ENCODE measurements at regions not wholly inside any gene's neighbourhood (a gene's known extent, or its start where the extent isn't known, plus 50 kb on each side); places are given as distances from the start of the nearest gene placed in this dataset.

GRCh38 chr13:34360702-34361101 is 542.8 kb downstream of the RFC3 start:
- Histone ChIP-seq H4K20me1 (ENCODE audit: control insufficient read depth, insufficient read depth, insufficient read length) (no peaks in the 10 kb centered on the region), H3K14ac (ENCODE audit: insufficient read depth, low read length) (no peak overlapping the region), H2AFZ (ENCODE audit: low read length) (no peak overlapping the region), H4K5ac (ENCODE audit: insufficient read length, low read depth, low read length) (no peak overlapping the region), H2AK5ac (ENCODE audit: insufficient read length, low read length) (no peak overlapping the region), H3K27ac (ENCODE audit: insufficient read length, low read depth, low read length) (no peak overlapping the region), H2BK12ac (ENCODE audit: insufficient read length, low read depth, low read length) (no peak overlapping the region), H4K91ac (ENCODE audit: insufficient read length, low read depth, low read length) (no peak overlapping the region), H3K79me1 (ENCODE audit: insufficient read depth, low read depth, low read length, poor library complexity, severe bottlenecking) (no peaks in the 10 kb centered on the region), H3K4me2 (ENCODE audit: insufficient read depth, insufficient read length, low read length) (no peak overlapping the region), H4K8ac (replicated peaks; ENCODE audit: insufficient read length, low read depth, low read length) (no peak overlapping the region), H3K23me2 (ENCODE audit: insufficient read length, low read depth, low read length, poor library complexity, severe bottlenecking) (no peaks in the 10 kb centered on the region), H3K79me2 (ENCODE audit: insufficient read depth, low read length) (no peaks in the 10 kb centered on the region), H3K9me3 (ENCODE audit: control insufficient read depth, low read depth, low read length) (no peaks in the 10 kb centered on the region), H3K4ac (ENCODE audit: low read depth, low read length) (no peak overlapping the region), H3K23ac (ENCODE audit: insufficient read length, low read depth, low read length) (no peak overlapping the region), H3K4me1 (ENCODE audit: insufficient read depth, low read length) (no peaks in the 10 kb centered on the region), H2BK5ac (ENCODE audit: insufficient read length, low read length) (no peak overlapping the region), H2BK15ac (ENCODE audit: low read depth, low read length) (no peak overlapping the region), H2BK20ac (ENCODE audit: low read depth, low read length, poor library complexity, severe bottlenecking) (no peak overlapping the region), H3K27me3 (ENCODE audit: insufficient read depth, low read length) (no peaks in the 10 kb centered on the region), H3T11ph (ENCODE audit: low read length) (no peak overlapping the region), H3K18ac (ENCODE audit: insufficient read length, low read depth, low read length) (no peak overlapping the region), H3K9ac (ENCODE audit: extremely low read depth, insufficient read length, low read length) (no peak overlapping the region), H3K56ac (ENCODE audit: insufficient read length, low read depth, low read length) (no peak overlapping the region), H2BK120ac (ENCODE audit: low read depth, low read length, poor library complexity, severe bottlenecking) (no peak overlapping the region)
- Mint-ChIP-seq H3K9me3 (no peaks in the 10 kb centered on the region; a peak in 2 of 5 replicates), H3K4me1 (peaks cover 8 to 11% of the 10 kb centered on the region in 2 experiments), H3K27ac (no peak overlapping the region), H3K27me3 (ENCODE audit: low read depth) (no peaks in the 10 kb centered on the region), H3K4me3 (no peak overlapping the region), H3K36me3 (ENCODE audit: insufficient read depth in 1 of 3, low read depth in 3 of 3) (no peaks in the 10 kb centered on the region)
- TF ChIP-seq CTCF (conservative IDR thresholded peaks at IDR 0.05) = no peak
- DNase-seq = no peak

Data from H9 (cell line).